ENCODE measurements at regions not wholly inside any gene's neighbourhood (a gene's known extent, or its start where the extent isn't known, plus 50 kb on each side); places are given as distances from the start of the nearest gene placed in this dataset. TPM values are rescaled to one million over a fixed set of nuclear protein-coding genes. Genes with fewer than 3 reads are reported as not detected.
"Not testable (repeated sequence)": the region's sequence is repeated elsewhere in the genome, so short reads cannot be mapped to it uniquely, and the experiment has no call there.

- DNase-seq, result no peak
Observed at GRCh38 chr1:91606546-91607078, 106.0 kb downstream of the CDC7 start.

GRCh38 chr1:91607686-91608085 is 107.0 kb downstream of the CDC7 start:
- not testable (repeated sequence) for DNase-seq

- DNase-seq, result no peak
Observed at GRCh38 chr1:91608876-91609275, 108.2 kb downstream of the CDC7 start.

GRCh38 chr1:91609551-91609950 is 108.9 kb downstream of the CDC7 start:
- DNase-seq, result no peak

- DNase-seq, result no peak
Observed at GRCh38 chr1:91610102-91610501, 109.5 kb downstream of the CDC7 start.

- no peak for DNase-seq
Observed at GRCh38 chr1:91610789-91611188, 110.1 kb downstream of the CDC7 start.

- DNase-seq, result peak; percentile 11
Observed at GRCh38 chr1:91611483-91611917, 110.8 kb downstream of the CDC7 start.

DNA sequence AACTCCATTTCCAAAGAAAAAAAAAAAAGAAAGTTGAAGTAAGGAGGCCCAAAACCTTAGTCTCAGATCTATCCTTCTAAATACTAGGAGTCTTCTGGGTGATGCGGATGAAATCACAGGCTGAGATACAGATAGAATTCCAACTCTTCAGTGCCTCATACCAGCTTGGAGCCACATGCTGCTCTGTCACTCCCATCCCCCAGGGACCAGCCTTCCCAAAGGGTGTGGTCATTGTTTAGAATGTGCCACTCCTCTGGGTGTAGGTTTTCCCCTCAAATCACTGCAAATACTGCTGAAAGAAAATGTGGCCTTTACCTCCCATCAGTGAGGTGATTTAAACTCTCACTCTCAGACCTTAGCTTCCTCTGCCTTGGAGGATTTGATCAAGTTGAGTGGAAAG is 112.9 kb downstream of the CDC7 start:
- DNase-seq, result peak; percentile 25

- no peak for DNase-seq
Observed at GRCh38 chr1:91616712-91617111, 116.1 kb downstream of the CDC7 start.

DNA sequence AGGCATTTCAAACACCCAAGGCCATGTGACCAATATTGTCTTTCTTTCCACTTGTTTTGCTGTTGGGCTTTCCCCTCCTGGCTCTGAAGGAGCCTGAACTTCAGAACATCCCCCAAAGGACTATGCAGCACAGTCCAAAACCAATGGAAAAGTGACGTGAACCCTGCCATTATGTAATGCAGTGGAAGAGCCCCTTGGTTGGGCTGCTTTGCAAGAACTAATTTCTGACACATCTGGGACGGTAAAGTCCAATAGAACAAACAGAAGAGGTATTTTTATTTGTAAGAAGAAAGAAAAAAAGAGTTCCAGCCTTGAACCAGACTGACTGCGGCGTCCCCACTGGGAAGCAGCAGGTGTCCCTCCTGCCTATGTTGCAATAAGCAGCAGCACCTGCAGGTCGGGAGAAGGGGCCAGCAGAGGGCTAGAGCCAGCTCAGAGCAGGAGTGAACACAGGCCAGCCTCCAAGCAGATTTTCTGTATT is 116.7 kb downstream of the CDC7 start:
- DNase-seq, result peak; percentile 52

GRCh38 chr1:91619881-91620280 is 119.2 kb downstream of the CDC7 start:
- peak; percentile 71 for DNase-seq

DNA sequence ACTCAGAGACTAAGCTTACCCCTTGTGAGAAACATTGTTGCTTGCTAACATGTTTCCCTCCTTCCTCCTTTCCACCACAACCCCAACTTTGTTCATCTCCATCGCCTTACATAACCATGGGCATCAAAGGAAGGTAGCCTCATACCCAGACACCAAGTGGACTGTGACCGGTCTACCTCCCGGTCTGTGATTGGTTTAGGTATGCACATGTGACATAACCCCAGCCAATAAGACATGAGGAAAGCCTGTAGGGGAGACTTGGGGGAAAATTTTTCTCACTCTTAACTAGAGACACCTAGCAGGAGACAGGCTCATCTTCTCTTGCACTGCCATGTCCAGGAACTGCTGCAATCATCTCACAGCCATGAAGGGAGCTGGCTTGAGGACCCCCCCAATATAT is 120.7 kb downstream of the CDC7 start:
- DNase-seq, result no peak

- DNase-seq, result peak; percentile 59
Observed at GRCh38 chr1:91621907-91622306, 121.3 kb downstream of the CDC7 start.

DNA sequence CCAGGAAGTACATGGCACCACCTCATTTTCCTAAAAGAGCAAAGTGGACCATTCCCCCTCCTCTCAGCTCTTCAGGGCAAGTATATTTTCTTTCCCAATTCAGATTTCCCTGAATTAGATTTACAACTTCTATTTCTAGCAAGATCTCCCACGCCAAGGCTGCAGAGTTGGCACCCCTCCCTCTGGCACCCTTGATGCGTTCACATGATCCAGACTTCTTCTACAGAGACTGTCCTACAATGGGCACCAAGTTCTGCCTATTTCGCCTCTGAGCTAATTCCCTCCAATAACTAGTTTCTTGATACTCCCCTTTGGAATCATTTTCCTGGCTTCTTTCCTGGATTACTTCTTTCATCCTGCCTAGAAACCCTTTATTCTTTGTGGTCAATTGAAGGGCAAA is 122.0 kb downstream of the CDC7 start:
- peak; percentile 8 for DNase-seq

GRCh38 chr1:91623020-91623419 is 122.4 kb downstream of the CDC7 start:
- no peak for DNase-seq

- DNase-seq, result no peak
Observed at GRCh38 chr1:91624331-91624730, 123.7 kb downstream of the CDC7 start.

Small RNAs in the stretch of these regions (small RNA-seq; reads per million reads assigned to genes)
- not detected for gene AL714022.1 (ENCODE audit: low replicate concordance)
